ENCODE measurements at regions not wholly inside any gene's neighbourhood (a gene's known extent, or its start where the extent isn't known, plus 50 kb on each side); places are given as distances from the start of the nearest gene placed in this dataset.

DNA sequence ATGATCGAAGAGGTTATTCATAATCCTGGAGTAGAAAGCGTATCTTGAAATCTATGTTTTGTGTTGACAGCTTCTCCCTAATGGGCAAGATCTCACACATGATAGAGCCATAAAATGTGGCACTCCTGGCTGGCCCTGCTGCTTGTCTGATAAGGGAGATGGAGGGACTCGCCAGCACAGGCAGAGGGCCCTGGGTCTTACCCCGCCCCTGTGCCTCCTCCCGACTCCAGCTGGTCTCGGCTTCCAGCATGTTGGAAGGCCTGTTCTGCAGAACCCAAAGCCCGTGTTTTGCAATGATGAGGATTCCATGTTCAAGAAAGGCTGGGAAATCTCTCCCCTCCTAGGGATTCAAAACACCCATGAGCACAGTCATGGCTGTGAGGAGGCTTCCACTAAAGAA, 106.7 kb upstream of the SDK2 start:
- Histone ChIP-seq H3K27me3 (ENCODE audit: control insufficient read depth in 1 of 2, insufficient read depth in 2 of 2, low read length in 2 of 2) (peaks cover 0 to 2% of the 10 kb centered on the region in 2 experiments), H3K4me1 (ENCODE audit: insufficient read depth, low read length) (no peaks in the 10 kb centered on the region), H3K9me3 (ENCODE audit: control insufficient read depth in 1 of 2, insufficient read depth in 1 of 2, low read length in 2 of 2) (peaks cover 0 to 5% of the 10 kb centered on the region in 2 experiments), H3K36me3 (ENCODE audit: insufficient read depth, low read length) (no peaks in the 10 kb centered on the region), H3K4me3 (ENCODE audit: low read length) (no peak overlapping the region), H3K27ac (ENCODE audit: low read depth in 1 of 2, low read length in 2 of 2) (no peak overlapping the region)
- Mint-ChIP-seq H3K36me3 (ENCODE audit: low read depth) (no peaks in the 10 kb centered on the region), H3K4me1 (ENCODE audit: low read depth) (no peaks in the 10 kb centered on the region), H3K27ac (no peak overlapping the region), H3K27me3 (no peaks in the 10 kb centered on the region), H3K4me3 (no peak overlapping the region), H3K9me3 (no peaks in the 10 kb centered on the region)
- ATAC-seq (ENCODE audit: poor library complexity) (no peak), DNase-seq (no peak)
- ChIA-PET CTCF (no interaction called here), POLR2A (no interaction called here)
- TF ChIP-seq, protein P1, sequence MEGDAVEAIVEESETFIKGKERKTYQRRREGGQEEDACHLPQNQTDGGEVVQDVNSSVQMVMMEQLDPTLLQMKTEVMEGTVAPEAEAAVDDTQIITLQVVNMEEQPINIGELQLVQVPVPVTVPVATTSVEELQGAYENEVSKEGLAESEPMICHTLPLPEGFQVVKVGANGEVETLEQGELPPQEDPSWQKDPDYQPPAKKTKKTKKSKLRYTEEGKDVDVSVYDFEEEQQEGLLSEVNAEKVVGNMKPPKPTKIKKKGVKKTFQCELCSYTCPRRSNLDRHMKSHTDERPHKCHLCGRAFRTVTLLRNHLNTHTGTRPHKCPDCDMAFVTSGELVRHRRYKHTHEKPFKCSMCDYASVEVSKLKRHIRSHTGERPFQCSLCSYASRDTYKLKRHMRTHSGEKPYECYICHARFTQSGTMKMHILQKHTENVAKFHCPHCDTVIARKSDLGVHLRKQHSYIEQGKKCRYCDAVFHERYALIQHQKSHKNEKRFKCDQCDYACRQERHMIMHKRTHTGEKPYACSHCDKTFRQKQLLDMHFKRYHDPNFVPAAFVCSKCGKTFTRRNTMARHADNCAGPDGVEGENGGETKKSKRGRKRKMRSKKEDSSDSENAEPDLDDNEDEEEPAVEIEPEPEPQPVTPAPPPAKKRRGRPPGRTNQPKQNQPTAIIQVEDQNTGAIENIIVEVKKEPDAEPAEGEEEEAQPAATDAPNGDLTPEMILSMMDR (IDR thresholded peaks at IDR 0.05) = no peak
- intact Hi-C loops (cut with DNase I, micrococcal nuclease) = no loop called here

GRCh38 chr17:73753751-73754496, 109.7 kb upstream of the SDK2 start:
- H3K4me3 Mint-ChIP-seq = no peak overlapping the region
- intact Hi-C loops (cut with DNase I, micrococcal nuclease) = no loop called here
- no peaks in the 10 kb centered on the region for H3K36me3 Mint-ChIP-seq (ENCODE audit: low read depth)
- H3K27me3 Mint-ChIP-seq = no peaks in the 10 kb centered on the region
- H3K4me1 Mint-ChIP-seq (ENCODE audit: low read depth) = peaks cover 13% of the 10 kb centered on the region
- Histone ChIP-seq H3K27ac (ENCODE audit: low read depth in 1 of 2, low read length in 2 of 2) (no peak overlapping the region), H3K4me1 (ENCODE audit: insufficient read depth, low read length) (peaks cover 14% of the 10 kb centered on the region), H3K36me3 (ENCODE audit: insufficient read depth, low read length) (no peaks in the 10 kb centered on the region), H3K9me3 (ENCODE audit: control insufficient read depth in 1 of 2, insufficient read depth in 1 of 2, low read length in 2 of 2) (peaks cover 0 to 12% of the 10 kb centered on the region in 2 experiments), H3K4me3 (ENCODE audit: low read length) (no peak overlapping the region), H3K27me3 (ENCODE audit: control insufficient read depth in 1 of 2, insufficient read depth in 2 of 2, low read length in 2 of 2) (peaks cover 0 to 2% of the 10 kb centered on the region in 2 experiments)
- H3K9me3 Mint-ChIP-seq = no peaks in the 10 kb centered on the region
- no peak overlapping the region for H3K27ac Mint-ChIP-seq
- CTCF ChIA-PET = no interaction called here
- no peak for ATAC-seq (ENCODE audit: poor library complexity)
- POLR2A ChIA-PET = no interaction called here
- no peak for DNase-seq
- TF ChIP-seq, protein P1 (IDR thresholded peaks at IDR 0.05) = no peak

GRCh38 chr17:73754886-73755400, 110.7 kb upstream of the SDK2 start:
- TF ChIP-seq, protein P1 (IDR thresholded peaks at IDR 0.05) = no peak
- DNase-seq (no peak), ATAC-seq (ENCODE audit: poor library complexity) (no peak)
- no peak overlapping the region for H3K4me3 Mint-ChIP-seq
- CTCF ChIA-PET = no interaction called here
- Histone ChIP-seq H3K36me3 (ENCODE audit: insufficient read depth, low read length) (no peaks in the 10 kb centered on the region), H3K4me1 (ENCODE audit: insufficient read depth, low read length) (peaks cover 14% of the 10 kb centered on the region), H3K27me3 (ENCODE audit: control insufficient read depth in 1 of 2, insufficient read depth in 2 of 2, low read length in 2 of 2) (peaks cover 0 to under 1% of the 10 kb centered on the region in 2 experiments), H3K27ac (ENCODE audit: low read depth in 1 of 2, low read length in 2 of 2) (no peak overlapping the region), H3K9me3 (ENCODE audit: control insufficient read depth in 1 of 2, insufficient read depth in 1 of 2, low read length in 2 of 2) (peaks cover 0 to 11% of the 10 kb centered on the region in 2 experiments), H3K4me3 (ENCODE audit: low read length) (no peak overlapping the region)
- no peak overlapping the region for H3K27ac Mint-ChIP-seq
- peaks cover 20% of the 10 kb centered on the region for H3K4me1 Mint-ChIP-seq (ENCODE audit: low read depth)
- no peaks in the 10 kb centered on the region for H3K9me3 Mint-ChIP-seq
- POLR2A ChIA-PET = no interaction called here
- intact Hi-C loops (cut with DNase I, micrococcal nuclease) = no loop called here
- no peaks in the 10 kb centered on the region for H3K36me3 Mint-ChIP-seq (ENCODE audit: low read depth)
- H3K27me3 Mint-ChIP-seq = no peaks in the 10 kb centered on the region

All from CD4-positive, alpha-beta T cell (primary cell).